HEK293T (cell line): ENCODE measurements at regions not wholly inside any gene's neighbourhood (a gene's known extent, or its start where the extent isn't known, plus 50 kb on each side); places are given as distances from the start of the nearest gene placed in this dataset.

Experiments
- CTCF ChIA-PET: fragments of 350-600 bp; formaldehyde crosslinking; extraction: SDS; loops from one replicate; lab custom pipeline; 2021; ENCODE audit warnings: antibody characterized with exemption, inconsistent platforms; lab: Yijun Ruan, JAX
- POLR2A ChIA-PET: fragments of 350-600 bp; formaldehyde crosslinking; extraction: SDS; loops from one replicate; lab custom pipeline; 2020; ENCODE audit warnings: antibody characterized with exemption, inconsistent platforms; lab: Yijun Ruan, JAX
- DNase-seq: peaks from one replicate; pipeline ENCODE4 v3.0.0; 2012; ENCODE audit warnings: mixed read lengths; ENCODE audit errors: extremely low spot score
- ARNT ChIP-seq: fragments of 450-650 bp; IDR thresholded peaks from 2 replicates; pipeline ENCODE4 v1.6.1; 2017; ENCODE audit warnings: mild to moderate bottlenecking
- BHLHE40 ChIP-seq: fragments of 450-650 bp; IDR thresholded peaks from 2 replicates; pipeline ENCODE4 v1.6.1; 2016; ENCODE audit warnings: mild to moderate bottlenecking, moderate library complexity, borderline replicate concordance
- CTBP1 ChIP-seq: fragments of 450-650 bp; IDR thresholded peaks from 2 replicates; pipeline ENCODE4 v1.6.1; 2016; ENCODE audit warnings: borderline replicate concordance
- ELF4 ChIP-seq: fragments of 450-650 bp; IDR thresholded peaks from 2 replicates; pipeline ENCODE4 v1.6.1; 2017; ENCODE audit warnings: antibody characterized with exemption
- FOXA1 ChIP-seq: fragments of 450-650 bp; IDR thresholded peaks from 2 replicates; pipeline ENCODE4 v1.6.1; 2016; ENCODE audit warnings: mild to moderate bottlenecking
- FOXK2 ChIP-seq: fragments of 450-650 bp; IDR thresholded peaks from 2 replicates; pipeline ENCODE4 v1.6.1; 2016; ENCODE audit warnings: mild to moderate bottlenecking
- FOXM1 ChIP-seq: fragments of 450-650 bp; IDR thresholded peaks from 2 replicates; pipeline ENCODE4 v1.6.1; 2017; ENCODE audit warnings: mild to moderate bottlenecking, borderline replicate concordance
- HDGF ChIP-seq: fragments of 450-650 bp; IDR thresholded peaks from 2 replicates; pipeline ENCODE4 v1.6.1; 2017; ENCODE audit warnings: antibody characterized with exemption, borderline replicate concordance
- L3MBTL2 ChIP-seq: fragments of 450-650 bp; conservative IDR thresholded peaks from 2 replicates; pipeline ENCODE4 v1.6.1; 2016; ENCODE audit warnings: mild to moderate bottlenecking
- LEF1 ChIP-seq: fragments of 450-650 bp; IDR thresholded peaks from 2 replicates; pipeline ENCODE4 v1.6.1; 2017; ENCODE audit warnings: mild to moderate bottlenecking, borderline replicate concordance
- NFRKB ChIP-seq: fragments of 450-650 bp; IDR thresholded peaks from 2 replicates; pipeline ENCODE4 v1.6.1; 2016; ENCODE audit warnings: mild to moderate bottlenecking, moderate library complexity
- SP1 ChIP-seq: fragments of 450-650 bp; IDR thresholded peaks from 2 replicates; pipeline ENCODE4 v1.6.1; 2017
- SUZ12 ChIP-seq: fragments of 450-650 bp; IDR thresholded peaks from 2 replicates; pipeline ENCODE4 v1.6.1; 2016; ENCODE audit warnings: mild to moderate bottlenecking
- TARDBP ChIP-seq: fragments of 450-650 bp; IDR thresholded peaks from 2 replicates; pipeline ENCODE4 v1.6.1; 2016
- ZNF384 ChIP-seq: fragments of 450-650 bp; IDR thresholded peaks from 2 replicates; pipeline ENCODE4 v1.6.1; 2016
- TF ChIP-seq, protein P1 (sequence below): fragments of 450-650 bp; IDR thresholded peaks from 2 replicates; pipeline ENCODE4 v1.6.1; 2016

GRCh38 chr2:198711484-198711883 lies 746.3 kb downstream of the SATB2 start:
- no peak for DNase-seq
- no peak for TF ChIP-seq CTBP1
- TF ChIP-seq FOXK2 = no peak
- TF ChIP-seq LEF1 = no peak
- no peak for TF ChIP-seq SP1
- TF ChIP-seq FOXM1 = no peak
- no peak for TF ChIP-seq HDGF
- TF ChIP-seq FOXA1 = no peak
- TF ChIP-seq BHLHE40 = no peak
- no peak for TF ChIP-seq L3MBTL2
- no peak for TF ChIP-seq ARNT
- TF ChIP-seq, protein P1, sequence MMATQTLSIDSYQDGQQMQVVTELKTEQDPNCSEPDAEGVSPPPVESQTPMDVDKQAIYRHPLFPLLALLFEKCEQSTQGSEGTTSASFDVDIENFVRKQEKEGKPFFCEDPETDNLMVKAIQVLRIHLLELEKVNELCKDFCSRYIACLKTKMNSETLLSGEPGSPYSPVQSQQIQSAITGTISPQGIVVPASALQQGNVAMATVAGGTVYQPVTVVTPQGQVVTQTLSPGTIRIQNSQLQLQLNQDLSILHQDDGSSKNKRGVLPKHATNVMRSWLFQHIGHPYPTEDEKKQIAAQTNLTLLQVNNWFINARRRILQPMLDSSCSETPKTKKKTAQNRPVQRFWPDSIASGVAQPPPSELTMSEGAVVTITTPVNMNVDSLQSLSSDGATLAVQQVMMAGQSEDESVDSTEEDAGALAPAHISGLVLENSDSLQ = no peak
- TF ChIP-seq ZNF384 = no peak
- no peak for TF ChIP-seq SUZ12
- ChIA-PET CTCF (no interaction called here), POLR2A (no interaction called here)

GRCh38 chr2:198710562-198710961 lies 747.2 kb downstream of the SATB2 start:
- DNase-seq = no peak
- TF ChIP-seq, protein P1 = no peak
- ChIA-PET CTCF (no interaction called here), POLR2A (no interaction called here)

- TF ChIP-seq NFRKB (no peak), HDGF (no peak), FOXA1 (no peak), ELF4 (no peak), L3MBTL2 (no peak), TARDBP (no peak), SP1 (no peak), LEF1 (no peak), CTBP1 (no peak), BHLHE40 (no peak), ARNT (no peak), FOXM1 (no peak), FOXK2 (no peak), SUZ12 (no peak), ZNF384 (no peak)
- TF ChIP-seq, protein P1 = no peak
- DNase-seq = no peak
- CTCF ChIA-PET = no interaction called here
- POLR2A ChIA-PET = no interaction called here
These were observed 751.2 kb downstream of the SATB2 start for GRCh38 chr2:198706476-198707082.

DNA sequence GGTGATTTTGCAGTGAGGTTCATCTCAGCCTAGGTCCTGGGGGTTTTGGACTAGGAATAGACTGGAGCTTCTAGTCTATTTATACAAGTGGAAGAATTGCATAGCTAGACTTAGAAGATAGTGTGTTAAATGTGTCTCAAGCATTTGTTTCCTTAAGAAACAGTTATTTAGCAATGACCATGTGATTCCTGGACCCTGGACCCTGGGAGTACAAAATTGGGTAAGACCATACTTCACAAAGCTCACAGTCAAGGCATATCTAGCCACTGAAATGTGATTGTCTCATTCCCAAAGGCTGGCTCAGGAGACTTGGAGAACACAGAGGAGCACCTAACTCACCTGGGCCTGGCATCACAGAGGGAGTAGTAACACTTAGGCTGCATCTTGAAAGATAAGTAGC lies 754.5 kb downstream of the SATB2 start:
- CTCF ChIA-PET = no interaction called here
- TF ChIP-seq FOXK2 (no peak), CTBP1 (no peak), HDGF (no peak), ELF4 (no peak), NFRKB (no peak), BHLHE40 (no peak), FOXA1 (no peak), SUZ12 (no peak), LEF1 (no peak)
- POLR2A ChIA-PET = no interaction called here
- no peak for DNase-seq

DNA sequence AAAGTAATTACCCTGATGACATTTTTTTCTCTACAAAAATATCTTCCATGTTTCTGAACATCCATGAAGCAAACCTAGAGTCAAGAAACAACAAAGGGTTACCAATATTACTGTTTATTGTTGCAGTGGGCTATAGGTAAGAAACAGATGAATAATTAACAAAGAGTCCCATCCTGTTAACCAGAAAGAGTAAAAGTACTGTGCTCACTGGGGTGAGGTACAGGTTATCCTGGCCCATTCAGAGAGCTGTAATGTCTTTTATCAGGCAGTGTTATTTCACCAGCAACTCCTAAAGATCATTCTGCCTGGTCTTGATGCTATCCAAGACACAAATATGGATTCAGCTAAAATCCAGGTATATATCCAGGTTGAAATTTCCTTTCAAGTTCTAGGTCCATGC lies 754.9 kb downstream of the SATB2 start:
- no peak for DNase-seq
- CTCF ChIA-PET = no interaction called here
- TF ChIP-seq NFRKB (no peak), FOXM1 (no peak), BHLHE40 (no peak), FOXK2 (no peak), SP1 (no peak), ZNF384 (no peak), FOXA1 (no peak), SUZ12 (no peak), L3MBTL2 (no peak)
- POLR2A ChIA-PET = no interaction called here

DNA sequence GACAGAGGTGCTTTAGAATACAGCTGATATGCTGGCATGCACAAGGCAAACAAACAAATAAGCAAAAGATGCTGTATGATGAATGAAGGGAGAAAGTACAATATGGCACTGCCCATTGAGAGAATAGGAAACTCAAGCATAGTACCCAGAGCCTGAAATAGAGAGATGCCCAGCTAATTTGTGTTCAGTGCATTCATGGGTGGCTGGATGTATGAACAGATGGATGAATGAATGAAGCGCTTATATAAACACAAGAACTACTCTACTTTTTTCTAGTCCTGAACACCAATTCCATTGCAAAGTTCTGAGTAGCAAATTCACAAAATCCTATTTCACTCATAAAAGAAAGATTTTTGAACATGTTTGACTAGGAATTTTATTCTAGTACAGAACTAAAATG lies 756.3 kb downstream of the SATB2 start:
- ChIA-PET CTCF (no interaction called here), POLR2A (no interaction called here)
- DNase-seq = no peak
- TF ChIP-seq BHLHE40 = no peak
- TF ChIP-seq FOXK2 = no peak
- TF ChIP-seq ELF4 = no peak
- no peak for TF ChIP-seq ZNF384
- no peak for TF ChIP-seq SUZ12
- no peak for TF ChIP-seq NFRKB
- TF ChIP-seq, protein P1 = no peak
- no peak for TF ChIP-seq TARDBP
- no peak for TF ChIP-seq CTBP1
- TF ChIP-seq LEF1 = no peak
- TF ChIP-seq HDGF = no peak
- no peak for TF ChIP-seq L3MBTL2
- TF ChIP-seq SP1 = no peak
- no peak for TF ChIP-seq FOXA1
- TF ChIP-seq ARNT = no peak
